ENCODE measurements at regions not wholly inside any gene's neighbourhood (a gene's known extent, or its start where the extent isn't known, plus 50 kb on each side); places are given as distances from the start of the nearest gene placed in this dataset.

GRCh38 chr21:25296252-25296651 lies 311.0 kb downstream of the MRPL39 start:
- TF ChIP-seq POLR2A (IDR thresholded peaks at IDR 0.05): no peak
- TF ChIP-seq, protein P1, sequence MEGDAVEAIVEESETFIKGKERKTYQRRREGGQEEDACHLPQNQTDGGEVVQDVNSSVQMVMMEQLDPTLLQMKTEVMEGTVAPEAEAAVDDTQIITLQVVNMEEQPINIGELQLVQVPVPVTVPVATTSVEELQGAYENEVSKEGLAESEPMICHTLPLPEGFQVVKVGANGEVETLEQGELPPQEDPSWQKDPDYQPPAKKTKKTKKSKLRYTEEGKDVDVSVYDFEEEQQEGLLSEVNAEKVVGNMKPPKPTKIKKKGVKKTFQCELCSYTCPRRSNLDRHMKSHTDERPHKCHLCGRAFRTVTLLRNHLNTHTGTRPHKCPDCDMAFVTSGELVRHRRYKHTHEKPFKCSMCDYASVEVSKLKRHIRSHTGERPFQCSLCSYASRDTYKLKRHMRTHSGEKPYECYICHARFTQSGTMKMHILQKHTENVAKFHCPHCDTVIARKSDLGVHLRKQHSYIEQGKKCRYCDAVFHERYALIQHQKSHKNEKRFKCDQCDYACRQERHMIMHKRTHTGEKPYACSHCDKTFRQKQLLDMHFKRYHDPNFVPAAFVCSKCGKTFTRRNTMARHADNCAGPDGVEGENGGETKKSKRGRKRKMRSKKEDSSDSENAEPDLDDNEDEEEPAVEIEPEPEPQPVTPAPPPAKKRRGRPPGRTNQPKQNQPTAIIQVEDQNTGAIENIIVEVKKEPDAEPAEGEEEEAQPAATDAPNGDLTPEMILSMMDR (IDR thresholded peaks at IDR 0.05): no peak

All from body of pancreas (tissue), 4 donors.